WTC11 (cell line): ENCODE measurements at regions not wholly inside any gene's neighbourhood (a gene's known extent, or its start where the extent isn't known, plus 50 kb on each side); places are given as distances from the start of the nearest gene placed in this dataset.
A peak's percentile ranks its signal among the peaks of the same experiment; 100 is the strongest.

Experiments
- ATAC-seq: fragments of 200-7000 bp; cut with Tn5 transposase; 2 replicates; pipeline ENCODE4 v1.10.0; 2021; ENCODE audit warnings: mild to moderate bottlenecking, moderate library complexity
- CTCF ChIA-PET: fragments of 300-600 bp; sonication (Branson Sonifier 250); formaldehyde crosslinking; loops from one replicate; lab custom pipeline; 2021; ENCODE audit warnings: antibody characterized with exemption; lab: Charles Lee
- POLR2A ChIA-PET: fragments of 350-600 bp; sonication (Branson Sonifier 250); formaldehyde crosslinking; loops from one replicate; lab custom pipeline; 2021; ENCODE audit warnings: antibody characterized with exemption; lab: Charles Lee
- DNase-seq: peaks from one replicate; pipeline ENCODE4 v3.0.0; 2021; ENCODE audit warnings: low spot score
- H3K27ac Mint-ChIP-seq: 2 replicates; pipeline ENCODE4 v1.8.0; 2021; ENCODE audit warnings: mixed read lengths
- H3K27me3 Mint-ChIP-seq: 2 replicates; pipeline ENCODE4 v1.8.0; 2021; ENCODE audit warnings: low read depth, mild to moderate bottlenecking, moderate library complexity, mixed read lengths
- H3K36me3 Mint-ChIP-seq: 2 replicates; pipeline ENCODE4 v1.8.0; 2021; ENCODE audit warnings: mixed read lengths
- H3K4me1 Mint-ChIP-seq: 2 replicates; pipeline ENCODE4 v1.8.0; 2022; ENCODE audit warnings: mixed read lengths
- H3K4me3 Mint-ChIP-seq: 2 replicates; pipeline ENCODE4 v1.8.0; 2021; ENCODE audit warnings: mild to moderate bottlenecking, moderate library complexity, mixed read lengths
- H3K9me3 Mint-ChIP-seq: 2 replicates; pipeline ENCODE4 v1.8.0; 2021; ENCODE audit warnings: mixed read lengths
- E2F1 ChIP-seq: sonication (generic); formaldehyde crosslinking; IDR thresholded peaks from 2 replicates; pipeline ENCODE4 v1.8.0; 2022; ENCODE audit warnings: mild to moderate bottlenecking, missing genetic modification reagents
- ELF4 ChIP-seq: sonication (generic); formaldehyde crosslinking; IDR thresholded peaks from 2 replicates; pipeline ENCODE4 v1.8.1; 2022; ENCODE audit warnings: low read depth, mild to moderate bottlenecking, moderate library complexity, missing genetic modification reagents
- EMX1 ChIP-seq: fragments of 250-450 bp; sonication (Bioruptor Pico); IDR thresholded peaks from 2 replicates; pipeline ENCODE4 v1.8.0; 2021; ENCODE audit warnings: mild to moderate bottlenecking
- ERG ChIP-seq: fragments of 250-450 bp; sonication (Bioruptor Pico); IDR thresholded peaks from 2 replicates; pipeline ENCODE4 v1.8.0; 2021; ENCODE audit warnings: mild to moderate bottlenecking
- ETV6 ChIP-seq: sonication (generic); formaldehyde crosslinking; IDR thresholded peaks from 2 replicates; pipeline ENCODE4 v1.8.1; 2022; ENCODE audit warnings: mild to moderate bottlenecking, missing genetic modification reagents
- FOXP1 ChIP-seq: sonication (generic); formaldehyde crosslinking; IDR thresholded peaks from 2 replicates; pipeline ENCODE4 v1.8.0; 2022; ENCODE audit warnings: missing genetic modification reagents, mild to moderate bottlenecking, moderate library complexity, borderline replicate concordance
- FOXP4 ChIP-seq: sonication (generic); formaldehyde crosslinking; IDR thresholded peaks from 2 replicates; pipeline ENCODE4 v1.8.0; 2022; ENCODE audit warnings: mild to moderate bottlenecking, missing genetic modification reagents
- GRHL2 ChIP-seq: fragments of 250-450 bp; sonication (Bioruptor Pico); IDR thresholded peaks from 2 replicates; pipeline ENCODE4 v1.8.0; 2022; ENCODE audit warnings: mild to moderate bottlenecking, moderate library complexity; ENCODE audit not compliant: insufficient replicate concordance, severe bottlenecking
- IRF1 ChIP-seq: sonication (generic); formaldehyde crosslinking; IDR thresholded peaks from 2 replicates; pipeline ENCODE4 v1.8.0; 2023; ENCODE audit warnings: missing genetic modification reagents
- JAZF1 ChIP-seq: fragments of 250-450 bp; sonication (Bioruptor Pico); IDR thresholded peaks from 2 replicates; pipeline ENCODE4 v1.9.0; 2021; ENCODE audit warnings: moderate library complexity, mild to moderate bottlenecking, inconsistent platforms
- SMAD3 ChIP-seq: sonication (generic); formaldehyde crosslinking; IDR thresholded peaks from 2 replicates; pipeline ENCODE4 v1.8.0; 2022; ENCODE audit warnings: missing genetic modification reagents, mild to moderate bottlenecking, borderline replicate concordance
- STAT6 ChIP-seq: sonication (generic); formaldehyde crosslinking; conservative IDR thresholded peaks from 2 replicates; pipeline ENCODE4 v1.8.1; 2023; ENCODE audit warnings: mild to moderate bottlenecking, low read depth, missing genetic modification reagents, moderate library complexity
- ZBTB21 ChIP-seq: sonication (generic); formaldehyde crosslinking; IDR thresholded peaks from 2 replicates; pipeline ENCODE4 v1.8.1; 2023; ENCODE audit warnings: mild to moderate bottlenecking, missing genetic modification reagents, borderline replicate concordance
- ZNF138 ChIP-seq: sonication (generic); formaldehyde crosslinking; conservative IDR thresholded peaks from 2 replicates; pipeline ENCODE4 v1.8.1; 2022; ENCODE audit warnings: mild to moderate bottlenecking, moderate library complexity, missing genetic modification reagents
- ZNF317 ChIP-seq: sonication (generic); formaldehyde crosslinking; IDR thresholded peaks from 2 replicates; pipeline ENCODE4 v1.8.1; 2023; ENCODE audit warnings: low read depth, mild to moderate bottlenecking, moderate library complexity, missing genetic modification reagents, borderline replicate concordance
- TF ChIP-seq, protein P1 (sequence below): sonication (generic); formaldehyde crosslinking; IDR thresholded peaks from 2 replicates; pipeline ENCODE4 v1.8.1; 2023; ENCODE audit warnings: mild to moderate bottlenecking, missing genetic modification reagents, moderate library complexity
- TF ChIP-seq, protein P2 (sequence below): sonication (generic); formaldehyde crosslinking; IDR thresholded peaks from 2 replicates; pipeline ENCODE4 v1.8.1; 2023; ENCODE audit warnings: mild to moderate bottlenecking, moderate library complexity, missing genetic modification reagents
- TF ChIP-seq, protein P3 (sequence below): sonication (generic); formaldehyde crosslinking; IDR thresholded peaks from 2 replicates; pipeline ENCODE4 v1.8.1; 2022; ENCODE audit warnings: mild to moderate bottlenecking, moderate library complexity, missing genetic modification reagents

DNA sequence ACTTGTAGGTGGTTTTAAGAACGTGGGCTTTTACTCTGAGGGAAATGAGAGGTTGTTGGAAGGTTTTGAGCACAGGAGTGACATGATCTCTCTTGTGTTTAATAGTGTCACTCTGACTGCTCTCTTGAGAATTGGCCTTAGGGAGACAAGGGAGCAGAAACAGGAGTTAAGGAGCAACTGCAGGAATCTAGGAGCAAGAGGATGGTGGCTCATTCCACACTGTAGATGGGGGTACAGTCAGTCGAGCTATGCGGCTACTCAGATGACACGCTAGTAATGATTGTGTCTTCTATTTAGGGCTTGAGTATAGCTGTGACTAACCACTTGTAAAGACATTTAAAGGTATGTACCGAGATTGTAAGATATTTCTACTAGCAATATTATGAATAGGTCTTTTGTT, 87.4 kb downstream of the RPRM start (continued):
- TF ChIP-seq STAT6, result no peak

GRCh38 chr2:153388246-153388645, 90.3 kb downstream of the RPRM start:
- Mint-ChIP-seq H3K4me1 (peaks cover 16% of the 10 kb centered on the region), H3K27me3 (no peaks in the 10 kb centered on the region), H3K36me3 (no peaks in the 10 kb centered on the region), H3K9me3 (peaks cover 6% of the 10 kb centered on the region), H3K4me3 (no peak overlapping the region), H3K27ac (no peak overlapping the region)
- no peak for DNase-seq
- ATAC-seq, result peak; percentile 75
- TF ChIP-seq, protein P1, sequence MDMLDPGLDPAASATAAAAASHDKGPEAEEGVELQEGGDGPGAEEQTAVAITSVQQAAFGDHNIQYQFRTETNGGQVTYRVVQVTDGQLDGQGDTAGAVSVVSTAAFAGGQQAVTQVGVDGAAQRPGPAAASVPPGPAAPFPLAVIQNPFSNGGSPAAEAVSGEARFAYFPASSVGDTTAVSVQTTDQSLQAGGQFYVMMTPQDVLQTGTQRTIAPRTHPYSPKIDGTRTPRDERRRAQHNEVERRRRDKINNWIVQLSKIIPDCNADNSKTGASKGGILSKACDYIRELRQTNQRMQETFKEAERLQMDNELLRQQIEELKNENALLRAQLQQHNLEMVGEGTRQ, result 0 out of 2 replicates have a peak, but pooled peaks have one; percentile 45
- no peak for TF ChIP-seq FOXP4 (CRISPR knock-in tag)
- ChIA-PET POLR2A (interaction anchor here (0.6 kb wide), 1 partner anchor 15 kb away, joined by 3 read pairs; no protein-coding TSS in a partner anchor), CTCF (interaction anchor here (0.9 to 1.4 kb wide), 2 partner anchors 18 to 20 kb away, joined by 3 read pairs; no protein-coding TSS in a partner anchor)

GRCh38 chr2:153387203-153387602, 91.4 kb downstream of the RPRM start:
- peaks cover 16% of the 10 kb centered on the region for H3K4me1 Mint-ChIP-seq
- no peaks in the 10 kb centered on the region for H3K36me3 Mint-ChIP-seq
- no peaks in the 10 kb centered on the region for H3K27me3 Mint-ChIP-seq
- H3K4me3 Mint-ChIP-seq, result no peak overlapping the region
- no peak overlapping the region for H3K27ac Mint-ChIP-seq
- POLR2A ChIA-PET, result no interaction called here
- DNase-seq (no peak), ATAC-seq (no peak)
- TF ChIP-seq EMX1 (CRISPR knock-in tag) (no peak), ELF4 (CRISPR knock-in tag) (no peak), E2F1 (CRISPR knock-in tag) (no peak), ETV6 (CRISPR knock-in tag) (no peak), STAT6 (no peak), IRF1 (CRISPR knock-in tag) (no peak), JAZF1 (no peak), FOXP1 (CRISPR knock-in tag) (no peak), ERG (CRISPR knock-in tag) (no peak), SMAD3 (CRISPR knock-in tag) (no peak), ZNF317 (CRISPR knock-in tag) (no peak), GRHL2 (no peak), ZNF138 (CRISPR knock-in tag) (no peak), ZBTB21 (CRISPR knock-in tag) (no peak)
- TF ChIP-seq, protein P2, sequence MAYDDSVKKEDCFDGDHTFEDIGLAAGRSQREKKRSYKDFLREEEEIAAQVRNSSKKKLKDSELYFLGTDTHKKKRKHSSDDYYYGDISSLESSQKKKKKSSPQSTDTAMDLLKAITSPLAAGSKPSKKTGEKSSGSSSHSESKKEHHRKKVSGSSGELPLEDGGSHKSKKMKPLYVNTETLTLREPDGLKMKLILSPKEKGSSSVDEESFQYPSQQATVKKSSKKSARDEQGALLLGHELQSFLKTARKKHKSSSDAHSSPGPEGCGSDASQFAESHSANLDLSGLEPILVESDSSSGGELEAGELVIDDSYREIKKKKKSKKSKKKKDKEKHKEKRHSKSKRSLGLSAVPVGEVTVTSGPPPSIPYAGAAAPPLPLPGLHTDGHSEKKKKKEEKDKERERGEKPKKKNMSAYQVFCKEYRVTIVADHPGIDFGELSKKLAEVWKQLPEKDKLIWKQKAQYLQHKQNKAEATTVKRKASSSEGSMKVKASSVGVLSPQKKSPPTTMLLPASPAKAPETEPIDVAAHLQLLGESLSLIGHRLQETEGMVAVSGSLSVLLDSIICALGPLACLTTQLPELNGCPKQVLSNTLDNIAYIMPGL (CRISPR knock-in tag), result no peak
- TF ChIP-seq, protein P3, sequence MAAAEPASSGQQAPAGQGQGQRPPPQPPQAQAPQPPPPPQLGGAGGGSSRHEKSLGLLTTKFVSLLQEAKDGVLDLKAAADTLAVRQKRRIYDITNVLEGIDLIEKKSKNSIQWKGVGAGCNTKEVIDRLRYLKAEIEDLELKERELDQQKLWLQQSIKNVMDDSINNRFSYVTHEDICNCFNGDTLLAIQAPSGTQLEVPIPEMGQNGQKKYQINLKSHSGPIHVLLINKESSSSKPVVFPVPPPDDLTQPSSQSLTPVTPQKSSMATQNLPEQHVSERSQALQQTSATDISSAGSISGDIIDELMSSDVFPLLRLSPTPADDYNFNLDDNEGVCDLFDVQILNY (CRISPR knock-in tag), result no peak
- CTCF ChIA-PET, result no interaction called here
- H3K9me3 Mint-ChIP-seq, result peaks cover 9% of the 10 kb centered on the region
